ENCODE measurements at regions not wholly inside any gene's neighbourhood (a gene's known extent, or its start where the extent isn't known, plus 50 kb on each side); places are given as distances from the start of the nearest gene placed in this dataset.

DNA sequence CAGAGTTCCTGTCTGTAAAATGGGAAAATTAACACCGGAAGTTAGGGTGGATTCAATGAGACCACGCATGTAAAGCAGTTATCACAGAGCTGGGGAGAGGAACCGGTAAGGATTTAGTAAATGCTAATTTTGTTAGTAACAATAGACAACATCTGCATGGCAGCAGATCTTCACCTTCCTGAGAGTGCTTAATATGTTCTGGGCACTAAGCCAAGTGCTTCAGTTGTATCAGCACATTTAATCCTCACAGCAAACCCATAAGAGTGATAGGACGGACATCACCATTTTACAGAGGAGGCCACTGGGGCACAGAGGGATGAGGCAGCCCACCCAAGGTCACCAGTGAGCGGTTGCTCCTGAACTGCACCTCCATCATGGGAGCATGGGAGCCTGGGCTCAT, 189.4 kb downstream of the WNT5A start:
- DNase-seq (no peak), ATAC-seq (no peak)
- Histone ChIP-seq H3K27me3 (ENCODE audit: low read depth) (no peaks in the 10 kb centered on the region), H3K27ac (no peak overlapping the region), H3K9me3 (no peaks in the 10 kb centered on the region), H3K4me1 (no peaks in the 10 kb centered on the region), H3K4me3 (no peak overlapping the region), H3K36me3 (no peaks in the 10 kb centered on the region)
- TF ChIP-seq, protein P1, sequence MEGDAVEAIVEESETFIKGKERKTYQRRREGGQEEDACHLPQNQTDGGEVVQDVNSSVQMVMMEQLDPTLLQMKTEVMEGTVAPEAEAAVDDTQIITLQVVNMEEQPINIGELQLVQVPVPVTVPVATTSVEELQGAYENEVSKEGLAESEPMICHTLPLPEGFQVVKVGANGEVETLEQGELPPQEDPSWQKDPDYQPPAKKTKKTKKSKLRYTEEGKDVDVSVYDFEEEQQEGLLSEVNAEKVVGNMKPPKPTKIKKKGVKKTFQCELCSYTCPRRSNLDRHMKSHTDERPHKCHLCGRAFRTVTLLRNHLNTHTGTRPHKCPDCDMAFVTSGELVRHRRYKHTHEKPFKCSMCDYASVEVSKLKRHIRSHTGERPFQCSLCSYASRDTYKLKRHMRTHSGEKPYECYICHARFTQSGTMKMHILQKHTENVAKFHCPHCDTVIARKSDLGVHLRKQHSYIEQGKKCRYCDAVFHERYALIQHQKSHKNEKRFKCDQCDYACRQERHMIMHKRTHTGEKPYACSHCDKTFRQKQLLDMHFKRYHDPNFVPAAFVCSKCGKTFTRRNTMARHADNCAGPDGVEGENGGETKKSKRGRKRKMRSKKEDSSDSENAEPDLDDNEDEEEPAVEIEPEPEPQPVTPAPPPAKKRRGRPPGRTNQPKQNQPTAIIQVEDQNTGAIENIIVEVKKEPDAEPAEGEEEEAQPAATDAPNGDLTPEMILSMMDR (IDR thresholded peaks at IDR 0.05) = no peak
- intact Hi-C loops (cut with DNase I) = no loop called here

DNA sequence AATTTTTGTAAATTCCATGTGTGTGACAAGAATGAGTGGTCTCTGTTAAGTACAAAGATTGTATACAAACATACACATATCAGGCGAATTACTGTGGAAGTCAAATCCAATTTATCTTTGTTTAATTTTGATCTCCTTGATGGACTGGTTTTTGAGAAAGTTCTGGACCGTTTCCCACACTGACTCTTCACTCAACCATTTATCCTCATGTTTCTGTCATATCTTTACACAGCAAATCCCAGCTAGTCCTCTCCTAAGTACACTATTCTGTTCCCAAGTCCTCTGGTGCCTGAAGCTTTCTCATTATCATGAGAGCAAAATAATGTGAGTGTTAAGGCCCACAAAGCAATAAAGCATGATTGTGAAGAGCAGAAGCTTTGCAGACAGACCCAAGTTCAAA, 189.9 kb downstream of the WNT5A start:
- intact Hi-C loops (cut with DNase I) = no loop called here

DNA sequence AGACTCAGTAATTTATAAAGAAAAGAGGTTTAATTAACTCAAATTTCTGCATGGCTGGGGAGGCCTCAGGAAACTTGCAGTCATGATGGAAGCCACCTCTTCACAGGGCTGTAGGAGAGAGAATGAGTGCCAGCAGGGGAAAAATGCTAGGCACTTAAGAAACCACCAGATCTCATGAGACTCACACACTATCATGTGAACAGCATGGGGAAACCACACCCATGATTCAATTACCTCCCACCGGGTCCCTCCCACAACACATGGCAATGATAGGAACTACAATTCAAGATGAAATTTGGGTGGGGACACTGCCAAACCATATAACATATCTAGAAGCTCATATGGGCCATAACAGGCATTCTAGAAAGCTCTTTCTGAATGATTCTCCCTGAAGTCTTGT, 190.3 kb downstream of the WNT5A start:
- Histone ChIP-seq H3K27ac (no peak overlapping the region), H3K4me3 (no peak overlapping the region), H3K36me3 (no peaks in the 10 kb centered on the region), H3K9me3 (no peaks in the 10 kb centered on the region), H3K4me1 (no peaks in the 10 kb centered on the region), H3K27me3 (ENCODE audit: low read depth) (no peaks in the 10 kb centered on the region)
- DNase-seq = no peak
- intact Hi-C loops (cut with DNase I) = no loop called here
- no peak for ATAC-seq
- TF ChIP-seq, protein P1 (IDR thresholded peaks at IDR 0.05) = no peak

More for the DNA sequence above, 189.9 kb downstream of the WNT5A start:
- Histone ChIP-seq H3K36me3 (no peaks in the 10 kb centered on the region), H3K9me3 (no peaks in the 10 kb centered on the region), H3K27me3 (ENCODE audit: low read depth) (no peaks in the 10 kb centered on the region), H3K27ac (no peak overlapping the region), H3K4me1 (no peaks in the 10 kb centered on the region), H3K4me3 (no peak overlapping the region)
- TF ChIP-seq, protein P1 (IDR thresholded peaks at IDR 0.05) = no peak
- ATAC-seq (no peak), DNase-seq (no peak)

DNA sequence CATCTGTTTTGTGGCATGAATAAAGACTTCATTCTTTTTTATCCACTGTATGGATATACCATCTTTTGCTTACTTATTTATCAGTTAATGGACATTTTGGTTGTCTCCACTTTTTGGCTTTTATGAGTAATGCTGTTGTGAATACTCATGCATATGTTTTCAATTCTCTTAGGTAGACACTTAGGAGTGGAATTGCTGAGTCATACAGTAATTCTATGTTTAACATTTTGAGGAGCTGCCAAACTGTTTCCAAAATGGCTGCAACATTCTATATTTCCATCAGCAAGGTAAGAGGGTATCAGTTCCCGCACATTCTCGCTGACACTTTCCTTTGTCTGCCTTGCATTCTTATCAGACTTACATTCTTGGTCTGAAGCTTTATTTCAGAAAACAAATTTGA, 191.1 kb downstream of the WNT5A start:
- DNase-seq (no peak), ATAC-seq (no peak)
- H3K9me3 ChIP-seq = no peaks in the 10 kb centered on the region
- no peaks in the 10 kb centered on the region for H3K27me3 ChIP-seq (ENCODE audit: low read depth)
- no peaks in the 10 kb centered on the region for H3K4me1 ChIP-seq
- TF ChIP-seq, protein P1 (IDR thresholded peaks at IDR 0.05) = no peak
- H3K36me3 ChIP-seq = no peaks in the 10 kb centered on the region
- intact Hi-C loops (cut with DNase I) = no loop called here
- no peak overlapping the region for H3K27ac ChIP-seq
- no peak overlapping the region for H3K4me3 ChIP-seq

DNA sequence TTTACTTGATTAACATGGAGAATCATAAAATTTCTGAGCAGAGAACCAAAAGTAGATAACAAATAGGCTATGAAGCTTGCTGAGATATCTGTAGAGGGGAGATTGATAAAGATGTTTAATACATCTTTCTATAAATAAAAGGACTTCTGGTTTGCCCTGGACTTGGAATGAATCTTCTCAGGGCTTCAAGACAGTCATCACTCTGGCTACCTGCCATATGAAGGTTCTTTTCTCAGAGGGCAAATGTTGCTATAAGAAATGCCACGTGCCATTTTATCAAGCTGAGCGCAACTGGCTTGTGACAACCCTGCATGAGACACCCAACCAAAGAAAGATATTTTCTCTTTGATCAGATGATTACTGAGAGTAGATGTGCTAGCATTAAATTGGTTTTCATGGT, 192.5 kb downstream of the WNT5A start:
- H3K4me3 ChIP-seq = no peak overlapping the region
- no peaks in the 10 kb centered on the region for H3K4me1 ChIP-seq
- H3K27me3 ChIP-seq (ENCODE audit: low read depth) = no peaks in the 10 kb centered on the region
- no peaks in the 10 kb centered on the region for H3K36me3 ChIP-seq
- ATAC-seq (no peak), DNase-seq (no peak)
- no peak overlapping the region for H3K27ac ChIP-seq
- H3K9me3 ChIP-seq = no peaks in the 10 kb centered on the region
- intact Hi-C loops (cut with DNase I) = no loop called here
- TF ChIP-seq, protein P1 (IDR thresholded peaks at IDR 0.05) = no peak

DNA sequence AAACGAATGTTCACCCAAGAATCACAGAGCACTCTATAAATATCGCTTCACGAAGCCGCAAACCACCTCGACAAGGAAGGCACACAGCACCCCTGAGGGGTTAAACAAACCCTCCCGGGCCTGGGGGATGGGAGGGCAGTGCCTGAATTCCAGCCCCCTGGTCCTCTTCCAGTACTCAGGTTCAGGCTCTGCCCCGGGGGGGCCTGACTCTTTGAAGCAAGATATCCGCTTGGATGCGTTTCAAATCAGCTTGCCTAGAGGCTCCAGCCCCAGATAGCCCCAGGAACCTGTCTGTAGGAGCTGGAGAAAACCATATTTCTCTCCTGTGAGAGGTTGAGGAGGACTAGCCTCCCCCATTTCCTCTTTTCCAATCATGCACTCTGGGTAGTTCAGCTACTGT, 194.7 kb downstream of the WNT5A start:
- no peaks in the 10 kb centered on the region for H3K27me3 ChIP-seq (ENCODE audit: low read depth)
- H3K36me3 ChIP-seq = no peaks in the 10 kb centered on the region
- DNase-seq = no peak
- no peak for ATAC-seq
- no peak overlapping the region for H3K4me3 ChIP-seq
- intact Hi-C loops (cut with DNase I) = no loop called here
- H3K27ac ChIP-seq = no peak overlapping the region
- no peaks in the 10 kb centered on the region for H3K4me1 ChIP-seq
- TF ChIP-seq, protein P1 (IDR thresholded peaks at IDR 0.05) = no peak
- no peaks in the 10 kb centered on the region for H3K9me3 ChIP-seq
